ENCODE measurements at regions not wholly inside any gene's neighbourhood (a gene's known extent, or its start where the extent isn't known, plus 50 kb on each side); places are given as distances from the start of the nearest gene placed in this dataset.

- TF ChIP-seq EZH2phosphoT487 (IDR thresholded peaks at IDR 0.05; ENCODE audit: low read depth, severe bottlenecking, unreplicated experiment) (no peak), CTCF (IDR thresholded peaks at IDR 0.05; ENCODE audit: poor library complexity) (no peak)
Measured at GRCh38 chr14:87261621-87262020, 731.4 kb downstream of the GALC start.

All from hepatocyte (in vitro differentiated cells).